ENCODE measurements at regions not wholly inside any gene's neighbourhood (a gene's known extent, or its start where the extent isn't known, plus 50 kb on each side); places are given as distances from the start of the nearest gene placed in this dataset.

DNA sequence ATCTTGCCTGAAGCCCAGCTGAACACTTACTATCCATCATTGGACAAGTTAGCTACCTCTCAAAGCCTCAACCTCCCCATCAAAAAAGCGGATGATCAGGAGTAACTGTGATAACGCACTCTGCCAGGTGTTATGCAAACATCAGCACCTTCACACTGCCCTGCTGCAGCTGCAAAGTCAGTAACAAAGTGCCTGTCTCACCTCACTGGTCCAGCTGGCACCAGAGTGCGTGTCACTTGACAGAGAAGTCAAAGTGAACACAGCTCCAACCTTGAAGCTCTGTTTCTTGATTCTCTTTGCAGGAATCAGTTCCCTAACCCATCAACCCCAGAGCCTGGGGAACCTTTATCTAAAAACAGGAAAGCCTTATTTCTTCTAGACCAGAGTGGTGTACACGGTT, 413.6 kb downstream of the CTTN start:
- in situ Hi-C loops (cut with MboI; ENCODE audit: low sequenced_read_pairs, unreplicated experiment), result no loop called here
- TF ChIP-seq, protein P1, sequence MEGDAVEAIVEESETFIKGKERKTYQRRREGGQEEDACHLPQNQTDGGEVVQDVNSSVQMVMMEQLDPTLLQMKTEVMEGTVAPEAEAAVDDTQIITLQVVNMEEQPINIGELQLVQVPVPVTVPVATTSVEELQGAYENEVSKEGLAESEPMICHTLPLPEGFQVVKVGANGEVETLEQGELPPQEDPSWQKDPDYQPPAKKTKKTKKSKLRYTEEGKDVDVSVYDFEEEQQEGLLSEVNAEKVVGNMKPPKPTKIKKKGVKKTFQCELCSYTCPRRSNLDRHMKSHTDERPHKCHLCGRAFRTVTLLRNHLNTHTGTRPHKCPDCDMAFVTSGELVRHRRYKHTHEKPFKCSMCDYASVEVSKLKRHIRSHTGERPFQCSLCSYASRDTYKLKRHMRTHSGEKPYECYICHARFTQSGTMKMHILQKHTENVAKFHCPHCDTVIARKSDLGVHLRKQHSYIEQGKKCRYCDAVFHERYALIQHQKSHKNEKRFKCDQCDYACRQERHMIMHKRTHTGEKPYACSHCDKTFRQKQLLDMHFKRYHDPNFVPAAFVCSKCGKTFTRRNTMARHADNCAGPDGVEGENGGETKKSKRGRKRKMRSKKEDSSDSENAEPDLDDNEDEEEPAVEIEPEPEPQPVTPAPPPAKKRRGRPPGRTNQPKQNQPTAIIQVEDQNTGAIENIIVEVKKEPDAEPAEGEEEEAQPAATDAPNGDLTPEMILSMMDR (IDR thresholded peaks at IDR 0.05; ENCODE audit: borderline replicate concordance, control extremely low read depth, extremely low read depth, insufficient read depth, missing control alignments), result no peak
- DNase-seq (ENCODE audit: low spot score), result no peak

DNA sequence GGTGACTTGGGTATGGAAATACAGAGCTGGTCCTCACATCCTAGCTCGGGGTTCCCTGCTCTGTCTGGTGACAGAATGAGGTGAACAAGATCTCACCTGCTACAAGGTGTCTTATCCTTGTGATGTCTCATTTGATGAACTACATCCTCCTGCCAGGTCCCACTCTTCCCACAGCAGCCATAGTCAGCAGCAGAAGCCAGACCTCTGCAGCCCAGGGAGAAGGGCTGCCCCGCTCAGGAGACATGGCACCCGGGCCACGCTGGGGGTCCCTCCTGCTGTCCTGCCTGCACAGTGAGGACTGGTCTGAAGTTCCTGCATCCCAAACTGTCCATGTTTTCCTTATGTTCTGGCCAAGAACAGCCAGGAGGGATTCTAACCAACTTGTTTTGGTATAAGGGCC, 414.1 kb downstream of the CTTN start:
- DNase-seq (ENCODE audit: low spot score), result no peak
- TF ChIP-seq, protein P1 (IDR thresholded peaks at IDR 0.05; ENCODE audit: borderline replicate concordance, control extremely low read depth, extremely low read depth, insufficient read depth, missing control alignments), result no peak
- in situ Hi-C loops (cut with MboI; ENCODE audit: low sequenced_read_pairs, unreplicated experiment), result no loop called here

GRCh38 chr11:70813651-70814050, 415.3 kb downstream of the CTTN start:
- DNase-seq (ENCODE audit: low spot score), result no peak
- in situ Hi-C loops (cut with MboI; ENCODE audit: low sequenced_read_pairs, unreplicated experiment), result no loop called here
- TF ChIP-seq, protein P1 (IDR thresholded peaks at IDR 0.05; ENCODE audit: borderline replicate concordance, control extremely low read depth, extremely low read depth, insufficient read depth, missing control alignments), result no peak

DNA sequence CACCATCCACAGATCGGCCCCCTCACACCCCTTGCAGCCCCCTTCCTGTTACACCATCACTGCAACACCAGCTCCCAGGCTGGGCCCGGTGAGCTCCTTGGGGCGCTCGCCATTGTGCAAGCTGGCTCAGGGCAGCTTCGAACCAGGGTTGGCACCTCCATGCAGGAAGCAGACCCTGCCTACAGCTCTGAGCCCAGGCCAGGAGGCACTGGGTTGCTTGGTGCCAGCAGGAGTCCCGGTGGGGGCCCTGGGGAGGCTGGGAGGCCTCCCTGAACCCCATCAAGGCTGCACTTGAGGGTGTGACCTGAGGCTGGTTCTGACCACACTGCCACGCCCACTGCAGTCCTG, 417.1 kb downstream of the CTTN start:
- in situ Hi-C loops (cut with MboI; ENCODE audit: low sequenced_read_pairs, unreplicated experiment), result no loop called here
- DNase-seq (ENCODE audit: low spot score), result no peak
- TF ChIP-seq, protein P1 (IDR thresholded peaks at IDR 0.05; ENCODE audit: borderline replicate concordance, control extremely low read depth, extremely low read depth, insufficient read depth, missing control alignments), result no peak

- DNase-seq (ENCODE audit: low spot score), result no peak
- in situ Hi-C loops (cut with MboI; ENCODE audit: low sequenced_read_pairs, unreplicated experiment), result no loop called here
- TF ChIP-seq, protein P1 (IDR thresholded peaks at IDR 0.05; ENCODE audit: borderline replicate concordance, control extremely low read depth, extremely low read depth, insufficient read depth, missing control alignments), result no peak
Measured at GRCh38 chr11:70816156-70816678, 417.9 kb downstream of the CTTN start.

DNA sequence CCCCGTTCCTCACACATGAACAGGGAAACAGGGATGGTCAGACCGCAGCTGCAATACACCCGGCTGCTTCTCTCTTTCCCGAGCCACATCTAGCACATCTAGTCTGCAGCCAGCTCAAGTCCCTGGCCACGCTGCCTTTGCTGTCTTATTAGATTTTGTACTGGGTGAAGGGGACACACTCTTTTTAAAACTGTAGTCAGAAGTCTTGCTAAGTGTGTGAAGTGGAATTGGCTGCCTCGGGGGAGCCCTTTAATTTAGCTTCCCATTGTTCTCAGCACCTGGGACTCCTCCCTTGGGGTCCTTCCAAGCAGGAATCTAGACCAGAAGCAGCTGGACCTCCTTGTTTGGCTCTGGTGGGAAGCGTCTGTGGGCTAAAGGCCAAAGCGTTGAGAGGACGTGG, 420.0 kb downstream of the CTTN start:
- DNase-seq (ENCODE audit: low spot score), result no peak
- TF ChIP-seq, protein P1 (IDR thresholded peaks at IDR 0.05; ENCODE audit: borderline replicate concordance, control extremely low read depth, extremely low read depth, insufficient read depth, missing control alignments), result no peak
- in situ Hi-C loops (cut with MboI; ENCODE audit: low sequenced_read_pairs, unreplicated experiment), result no loop called here

DNA sequence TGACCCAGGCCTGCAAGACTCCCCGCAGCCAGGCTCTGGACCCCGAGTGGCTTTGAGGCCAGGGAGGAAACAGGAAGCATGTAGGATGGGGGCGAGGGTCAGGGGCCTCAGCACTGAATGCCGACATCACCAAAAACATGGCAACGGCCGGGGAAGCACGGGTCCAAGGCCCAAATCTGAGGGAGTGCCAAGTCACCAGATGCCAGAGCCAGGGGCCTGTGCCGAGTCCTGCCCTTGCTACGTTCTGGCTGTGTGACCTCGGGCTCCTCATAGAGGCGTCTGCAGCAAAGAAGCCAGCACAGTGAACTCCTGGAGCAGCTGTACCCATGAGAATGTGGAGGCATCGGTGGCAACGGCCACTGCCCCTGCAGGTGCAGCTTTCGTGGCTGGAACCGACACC, 420.7 kb downstream of the CTTN start:
- no peak for DNase-seq (ENCODE audit: low spot score)
- TF ChIP-seq, protein P1 (IDR thresholded peaks at IDR 0.05; ENCODE audit: borderline replicate concordance, control extremely low read depth, extremely low read depth, insufficient read depth, missing control alignments), result no peak
- in situ Hi-C loops (cut with MboI; ENCODE audit: low sequenced_read_pairs, unreplicated experiment), result no loop called here
